ENCODE measurements at regions not wholly inside any gene's neighbourhood (a gene's known extent, or its start where the extent isn't known, plus 50 kb on each side); places are given as distances from the start of the nearest gene placed in this dataset.

DNA sequence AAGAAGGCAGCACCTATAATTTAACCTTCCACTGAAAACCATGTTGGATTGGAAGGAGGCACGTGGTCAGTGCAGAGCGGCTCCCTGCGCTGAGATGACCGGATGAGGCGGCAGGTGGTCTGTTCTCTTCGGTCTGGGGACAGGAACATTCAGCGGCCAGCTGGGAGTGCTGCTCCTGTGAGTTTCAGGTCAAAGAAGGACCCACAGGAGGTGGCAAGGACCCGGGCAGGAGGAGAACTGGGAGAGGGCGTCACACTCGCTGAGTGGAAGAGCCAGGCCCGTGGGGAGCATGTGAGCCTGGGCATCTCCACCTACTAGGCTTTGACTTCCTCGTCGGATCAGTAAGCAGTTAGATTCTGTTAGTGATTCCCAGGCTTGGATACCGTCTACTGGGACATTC, 113.4 kb upstream of the SHH start:
- no peak for TF ChIP-seq EP300 (IDR thresholded peaks at IDR 0.05; ENCODE audit: borderline replicate concordance)
- no peak for TF ChIP-seq RAD21 (IDR thresholded peaks at IDR 0.05; ENCODE audit: low read depth)
- no peak for TF ChIP-seq CEBPB (IDR thresholded peaks at IDR 0.05)
- TF ChIP-seq YY1 (IDR thresholded peaks at IDR 0.05; ENCODE audit: low read depth): no peak
- TF ChIP-seq, protein P1, sequence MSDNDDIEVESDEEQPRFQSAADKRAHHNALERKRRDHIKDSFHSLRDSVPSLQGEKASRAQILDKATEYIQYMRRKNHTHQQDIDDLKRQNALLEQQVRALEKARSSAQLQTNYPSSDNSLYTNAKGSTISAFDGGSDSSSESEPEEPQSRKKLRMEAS (IDR thresholded peaks at IDR 0.05): no peak
- TF ChIP-seq TCF12 (IDR thresholded peaks at IDR 0.05; ENCODE audit: low read depth): no peak
- TF ChIP-seq, protein P2, sequence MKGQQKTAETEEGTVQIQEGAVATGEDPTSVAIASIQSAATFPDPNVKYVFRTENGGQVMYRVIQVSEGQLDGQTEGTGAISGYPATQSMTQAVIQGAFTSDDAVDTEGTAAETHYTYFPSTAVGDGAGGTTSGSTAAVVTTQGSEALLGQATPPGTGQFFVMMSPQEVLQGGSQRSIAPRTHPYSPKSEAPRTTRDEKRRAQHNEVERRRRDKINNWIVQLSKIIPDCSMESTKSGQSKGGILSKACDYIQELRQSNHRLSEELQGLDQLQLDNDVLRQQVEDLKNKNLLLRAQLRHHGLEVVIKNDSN (IDR thresholded peaks at IDR 0.05): no peak
- TF ChIP-seq, protein P3, sequence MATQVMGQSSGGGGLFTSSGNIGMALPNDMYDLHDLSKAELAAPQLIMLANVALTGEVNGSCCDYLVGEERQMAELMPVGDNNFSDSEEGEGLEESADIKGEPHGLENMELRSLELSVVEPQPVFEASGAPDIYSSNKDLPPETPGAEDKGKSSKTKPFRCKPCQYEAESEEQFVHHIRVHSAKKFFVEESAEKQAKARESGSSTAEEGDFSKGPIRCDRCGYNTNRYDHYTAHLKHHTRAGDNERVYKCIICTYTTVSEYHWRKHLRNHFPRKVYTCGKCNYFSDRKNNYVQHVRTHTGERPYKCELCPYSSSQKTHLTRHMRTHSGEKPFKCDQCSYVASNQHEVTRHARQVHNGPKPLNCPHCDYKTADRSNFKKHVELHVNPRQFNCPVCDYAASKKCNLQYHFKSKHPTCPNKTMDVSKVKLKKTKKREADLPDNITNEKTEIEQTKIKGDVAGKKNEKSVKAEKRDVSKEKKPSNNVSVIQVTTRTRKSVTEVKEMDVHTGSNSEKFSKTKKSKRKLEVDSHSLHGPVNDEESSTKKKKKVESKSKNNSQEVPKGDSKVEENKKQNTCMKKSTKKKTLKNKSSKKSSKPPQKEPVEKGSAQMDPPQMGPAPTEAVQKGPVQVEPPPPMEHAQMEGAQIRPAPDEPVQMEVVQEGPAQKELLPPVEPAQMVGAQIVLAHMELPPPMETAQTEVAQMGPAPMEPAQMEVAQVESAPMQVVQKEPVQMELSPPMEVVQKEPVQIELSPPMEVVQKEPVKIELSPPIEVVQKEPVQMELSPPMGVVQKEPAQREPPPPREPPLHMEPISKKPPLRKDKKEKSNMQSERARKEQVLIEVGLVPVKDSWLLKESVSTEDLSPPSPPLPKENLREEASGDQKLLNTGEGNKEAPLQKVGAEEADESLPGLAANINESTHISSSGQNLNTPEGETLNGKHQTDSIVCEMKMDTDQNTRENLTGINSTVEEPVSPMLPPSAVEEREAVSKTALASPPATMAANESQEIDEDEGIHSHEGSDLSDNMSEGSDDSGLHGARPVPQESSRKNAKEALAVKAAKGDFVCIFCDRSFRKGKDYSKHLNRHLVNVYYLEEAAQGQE (IDR thresholded peaks at IDR 0.05; ENCODE audit: low read depth): no peak
- TF ChIP-seq EGR1 (IDR thresholded peaks at IDR 0.05): no peak
- TF ChIP-seq ZBTB7A (IDR thresholded peaks at IDR 0.05; ENCODE audit: low read depth): no peak
- TF ChIP-seq TAF1 (IDR thresholded peaks at IDR 0.05; ENCODE audit: low read depth): no peak
- no peak for TF ChIP-seq TEAD4 (IDR thresholded peaks at IDR 0.05)
- no peak for TF ChIP-seq FOXM1 (IDR thresholded peaks at IDR 0.05; ENCODE audit: borderline replicate concordance, low read depth)
- no peak for TF ChIP-seq CREB1 (IDR thresholded peaks at IDR 0.05; ENCODE audit: low read depth)
- no peak for TF ChIP-seq NFIC (IDR thresholded peaks at IDR 0.05)

DNA sequence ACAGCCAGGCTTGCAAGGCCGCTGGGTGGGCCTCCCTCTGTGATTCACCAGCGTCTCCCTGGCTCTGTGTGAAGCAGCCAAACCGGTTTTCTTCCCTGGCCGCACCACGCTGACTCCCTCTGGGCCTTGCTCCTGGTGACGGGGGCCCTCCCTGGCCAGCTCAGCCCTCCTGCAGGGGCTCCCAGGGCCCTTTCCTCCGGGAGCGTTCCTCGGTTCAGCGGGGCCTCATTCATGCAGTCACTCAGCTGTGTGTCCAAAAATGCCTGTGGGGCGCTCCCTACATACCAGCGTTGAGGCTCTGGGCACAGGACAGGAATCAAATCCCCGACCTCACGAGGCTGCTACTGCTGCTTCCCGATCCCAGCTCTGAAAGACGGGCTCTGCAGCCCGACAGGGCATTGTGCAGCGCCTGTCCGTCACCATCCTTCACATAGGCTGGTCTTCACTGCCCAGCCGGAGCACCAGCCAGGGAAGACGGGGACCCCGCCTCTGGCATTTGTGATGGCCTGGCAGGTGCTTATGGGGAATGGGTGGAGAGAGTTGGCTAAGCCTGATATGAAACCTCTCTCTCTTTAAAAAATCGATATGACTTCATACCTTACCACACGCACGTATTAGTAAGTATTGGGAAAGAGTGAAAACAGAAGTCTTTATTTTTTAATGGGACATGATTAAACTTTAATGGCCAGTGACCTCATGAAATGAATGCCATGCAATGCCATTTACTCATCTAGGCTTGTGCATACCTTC, 110.0 kb upstream of the SHH start:
- TF ChIP-seq CREB1 (IDR thresholded peaks at IDR 0.05; ENCODE audit: low read depth): no peak
- no peak for TF ChIP-seq CEBPB (IDR thresholded peaks at IDR 0.05)
- TF ChIP-seq, protein P1 (IDR thresholded peaks at IDR 0.05): peak; percentile 58
- TF ChIP-seq TAF1 (IDR thresholded peaks at IDR 0.05; ENCODE audit: low read depth): no peak
- TF ChIP-seq, protein P2 (IDR thresholded peaks at IDR 0.05): no peak
- no peak for TF ChIP-seq RAD21 (IDR thresholded peaks at IDR 0.05; ENCODE audit: low read depth)
- no peak for TF ChIP-seq ZBTB7A (IDR thresholded peaks at IDR 0.05; ENCODE audit: low read depth)
- TF ChIP-seq FOXM1 (IDR thresholded peaks at IDR 0.05; ENCODE audit: borderline replicate concordance, low read depth): no peak
- peak; percentile 58 for TF ChIP-seq TEAD4 (IDR thresholded peaks at IDR 0.05)
- TF ChIP-seq YY1 (IDR thresholded peaks at IDR 0.05; ENCODE audit: low read depth): no peak
- no peak for TF ChIP-seq TCF12 (IDR thresholded peaks at IDR 0.05; ENCODE audit: low read depth)
- TF ChIP-seq EGR1 (IDR thresholded peaks at IDR 0.05): no peak
- peak; percentile 50; the same call in 1 of the 2 replicates for TF ChIP-seq EP300 (IDR thresholded peaks at IDR 0.05; ENCODE audit: borderline replicate concordance)
- no peak; the same call in 1 of the 2 replicates for TF ChIP-seq NFIC (IDR thresholded peaks at IDR 0.05)
- TF ChIP-seq, protein P3 (IDR thresholded peaks at IDR 0.05; ENCODE audit: low read depth): no peak

DNA sequence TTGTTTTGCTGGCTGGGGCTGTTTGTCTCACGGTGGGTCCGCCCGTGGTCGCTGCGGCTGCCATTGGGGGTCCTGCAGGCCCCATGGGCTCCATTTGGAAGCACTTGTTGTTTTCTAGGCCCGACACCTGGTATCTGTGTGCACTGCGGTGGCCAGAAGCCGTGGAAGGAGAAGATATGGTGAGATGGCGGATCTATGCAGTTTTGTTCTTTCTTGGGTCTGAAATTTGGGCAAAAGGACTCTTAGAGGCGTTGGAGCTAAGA, 109.5 kb upstream of the SHH start:
- TF ChIP-seq EP300 (IDR thresholded peaks at IDR 0.05; ENCODE audit: borderline replicate concordance) (no peak), RAD21 (IDR thresholded peaks at IDR 0.05; ENCODE audit: low read depth) (no peak), CEBPB (IDR thresholded peaks at IDR 0.05) (no peak), NFIC (IDR thresholded peaks at IDR 0.05) (no peak), ZBTB7A (IDR thresholded peaks at IDR 0.05; ENCODE audit: low read depth) (no peak), TAF1 (IDR thresholded peaks at IDR 0.05; ENCODE audit: low read depth) (no peak), FOXM1 (IDR thresholded peaks at IDR 0.05; ENCODE audit: borderline replicate concordance, low read depth) (no peak), YY1 (IDR thresholded peaks at IDR 0.05; ENCODE audit: low read depth) (no peak), TEAD4 (IDR thresholded peaks at IDR 0.05) (no peak), EGR1 (IDR thresholded peaks at IDR 0.05) (no peak), TCF12 (IDR thresholded peaks at IDR 0.05; ENCODE audit: low read depth) (no peak), CREB1 (IDR thresholded peaks at IDR 0.05; ENCODE audit: low read depth) (no peak)
- TF ChIP-seq, protein P1 (IDR thresholded peaks at IDR 0.05): no peak
- TF ChIP-seq, protein P3 (IDR thresholded peaks at IDR 0.05; ENCODE audit: low read depth): no peak
- TF ChIP-seq, protein P2 (IDR thresholded peaks at IDR 0.05): no peak

All from Ishikawa (cell line).